GM12878 (cell line): ENCODE measurements at regions not wholly inside any gene's neighbourhood (a gene's known extent, or its start where the extent isn't known, plus 50 kb on each side); places are given as distances from the start of the nearest gene placed in this dataset.

Source experiments
- ATF3 ChIP-seq: IDR thresholded peaks from 2 replicates; pipeline ENCODE4 v1.6.1; 2011; ENCODE audit warnings: low read depth, mild to moderate bottlenecking, low read length, moderate library complexity, borderline replicate concordance; ENCODE audit errors: extremely low read depth
- BCL3 ChIP-seq: IDR thresholded peaks from 2 replicates; pipeline ENCODE4 v1.6.1; 2011; ENCODE audit warnings: borderline replicate concordance, low read depth, mild to moderate bottlenecking, moderate library complexity, low read length; ENCODE audit not compliant: insufficient read depth, poor library complexity, severe bottlenecking
- CTCF ChIP-seq, 3 experiments: IDR thresholded peaks in 2 of 3; conservative IDR thresholded peaks in 1 of 3; 2 replicates each; pipeline ENCODE4 v1.5.1; 2011; ENCODE audit warnings: low read depth in 3 of 3, low read length in 3 of 3, mild to moderate bottlenecking in 3 of 3, control low read depth in 2 of 3, moderate library complexity in 2 of 3, inconsistent platforms in 1 of 3, mixed read lengths in 1 of 3; ENCODE audit not compliant: control insufficient read depth in 2 of 3, insufficient read depth in 1 of 3; ENCODE audit errors: extremely low read depth in 1 of 3
- EP300 ChIP-seq, 2 experiments: fragments of 150-350 bp in 1 of 2; IDR thresholded peaks; 2 replicates each; pipeline ENCODE4 v1.6.1; 2011 to 2012; ENCODE audit warnings: low read depth in 2 of 2, low read length in 2 of 2, borderline replicate concordance in 1 of 2, improper control_type of control experiment in 1 of 2, inconsistent platforms in 1 of 2; ENCODE audit not compliant: control insufficient read depth in 1 of 2
- FOXK2 ChIP-seq: fragments of 450-650 bp; IDR thresholded peaks from 2 replicates; pipeline ENCODE4 v1.6.1; 2017; ENCODE audit warnings: mild to moderate bottlenecking, moderate library complexity
- POLR2AphosphoS5 ChIP-seq: IDR thresholded peaks from 2 replicates; pipeline ENCODE4 v1.6.1; 2011; ENCODE audit warnings: mild to moderate bottlenecking, low read length, inconsistent platforms
- RAD51 ChIP-seq: fragments of 450-650 bp; IDR thresholded peaks from 2 replicates; pipeline ENCODE4 v1.6.1; 2016; ENCODE audit warnings: moderate library complexity, mild to moderate bottlenecking, inconsistent platforms
- RCOR1 ChIP-seq: conservative IDR thresholded peaks from 2 replicates; pipeline ENCODE4 v1.6.1; 2012; ENCODE audit warnings: low read depth, low read length, improper control_type of control experiment
- SIN3A ChIP-seq: IDR thresholded peaks from 2 replicates; pipeline ENCODE4 v1.6.1; 2012; ENCODE audit warnings: low read depth, low read length, improper control_type of control experiment
- TCF12 ChIP-seq: IDR thresholded peaks from 2 replicates; pipeline ENCODE4 v1.6.1; 2011; ENCODE audit warnings: low read depth, mild to moderate bottlenecking, low read length
- ZBTB33 ChIP-seq: fragments of 450-650 bp; IDR thresholded peaks from 2 replicates; pipeline ENCODE4 v1.6.1; 2017; ENCODE audit warnings: mild to moderate bottlenecking

GRCh38 chr10:123517901-123518300, 148.3 kb upstream of the GPR26 start:
- TF ChIP-seq FOXK2 (no peak), CTCF (IDR thresholded peaks at IDR 0.05 in 2 of 3, conservative IDR thresholded peaks at IDR 0.05 in 1 of 3; ENCODE audit: control insufficient read depth in 2 of 3, extremely low read depth in 1 of 3, insufficient read depth in 1 of 3, low read depth in 3 of 3, low read length in 3 of 3) (no peak), ZBTB33 (no peak), POLR2AphosphoS5 (no peak), SIN3A (no peak), RCOR1 (no peak), BCL3 (no peak), TCF12 (no peak), RAD51 (no peak), EP300 (IDR thresholded peaks at IDR 0.05; ENCODE audit: borderline replicate concordance in 1 of 2, control insufficient read depth in 1 of 2, low read depth in 2 of 2, low read length in 2 of 2) (no peak), ATF3 (no peak)
